Adrenal gland (tissue), 5 donors: ENCODE measurements at regions not wholly inside any gene's neighbourhood (a gene's known extent, or its start where the extent isn't known, plus 50 kb on each side); places are given as distances from the start of the nearest gene placed in this dataset.

ENCODE experiments used
- POLR2A ChIP-seq, 2 donors: fragments of 450-650 bp; IDR thresholded peaks; one replicate each; pipeline ENCODE4 v1.6.1; 2017; ENCODE audit warnings: antibody characterized with exemption in 2 of 2, mild to moderate bottlenecking in 2 of 2, moderate library complexity in 1 of 2
- TF ChIP-seq, protein P1 (sequence below), 6 experiments: fragments of 450-650 bp in 4 of 6; fragments of 200-600 bp in 2 of 6; sonication (generic) in 1 of 6; IDR thresholded peaks; 1 replicate in 5 of 6; 2 replicates in 1 of 6; pipeline versions ENCODE4 v1.5.1 to v1.8.0; 2016 to 2021; ENCODE audit warnings: antibody characterized with exemption in 6 of 6, mild to moderate bottlenecking in 2 of 6, moderate library complexity in 1 of 6
- donor health status: DM: no; HTN: no; CAD: no.

DNA sequence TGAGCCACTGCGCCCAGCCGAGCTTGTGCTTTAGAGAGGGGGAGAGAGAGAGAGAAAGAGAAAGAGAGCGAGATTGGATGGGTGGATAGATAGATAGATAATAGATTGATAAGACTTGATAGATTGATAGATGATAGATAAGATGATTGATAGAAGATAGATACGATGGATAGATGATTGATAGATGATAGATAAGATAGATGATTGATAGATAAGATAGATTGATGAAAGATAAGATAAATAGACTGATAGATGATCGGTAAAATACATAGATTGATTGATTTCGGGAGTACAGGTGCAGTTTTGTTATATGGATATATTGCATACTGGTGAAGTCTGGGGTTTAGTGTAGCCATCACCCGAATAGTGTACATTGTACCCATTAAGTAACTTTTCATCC, 65.9 kb downstream of the SPRING1 start:
- TF ChIP-seq, protein P1, sequence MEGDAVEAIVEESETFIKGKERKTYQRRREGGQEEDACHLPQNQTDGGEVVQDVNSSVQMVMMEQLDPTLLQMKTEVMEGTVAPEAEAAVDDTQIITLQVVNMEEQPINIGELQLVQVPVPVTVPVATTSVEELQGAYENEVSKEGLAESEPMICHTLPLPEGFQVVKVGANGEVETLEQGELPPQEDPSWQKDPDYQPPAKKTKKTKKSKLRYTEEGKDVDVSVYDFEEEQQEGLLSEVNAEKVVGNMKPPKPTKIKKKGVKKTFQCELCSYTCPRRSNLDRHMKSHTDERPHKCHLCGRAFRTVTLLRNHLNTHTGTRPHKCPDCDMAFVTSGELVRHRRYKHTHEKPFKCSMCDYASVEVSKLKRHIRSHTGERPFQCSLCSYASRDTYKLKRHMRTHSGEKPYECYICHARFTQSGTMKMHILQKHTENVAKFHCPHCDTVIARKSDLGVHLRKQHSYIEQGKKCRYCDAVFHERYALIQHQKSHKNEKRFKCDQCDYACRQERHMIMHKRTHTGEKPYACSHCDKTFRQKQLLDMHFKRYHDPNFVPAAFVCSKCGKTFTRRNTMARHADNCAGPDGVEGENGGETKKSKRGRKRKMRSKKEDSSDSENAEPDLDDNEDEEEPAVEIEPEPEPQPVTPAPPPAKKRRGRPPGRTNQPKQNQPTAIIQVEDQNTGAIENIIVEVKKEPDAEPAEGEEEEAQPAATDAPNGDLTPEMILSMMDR (IDR thresholded peaks at IDR 0.05), result no peak
- no peak for TF ChIP-seq POLR2A (IDR thresholded peaks at IDR 0.05)
